SJCRH30 (cell line): ENCODE measurements at regions not wholly inside any gene's neighbourhood (a gene's known extent, or its start where the extent isn't known, plus 50 kb on each side); places are given as distances from the start of the nearest gene placed in this dataset.
A peak's percentile ranks its signal among the peaks of the same experiment; 100 is the strongest.

Experiments used
- DNase-seq, 2 experiments: peaks; one replicate each; pipeline ENCODE4 v3.0.0-alpha.2; 2015 to 2020
- H3K27ac ChIP-seq: fragments of 250-450 bp; sonication (Bioruptor Pico); 2 replicates; pipeline ENCODE4 v1.5.1; 2020; ENCODE audit warnings: mild to moderate bottlenecking, moderate library complexity
- H3K27me3 ChIP-seq: fragments of 250-450 bp; sonication (Bioruptor Pico); 2 replicates; pipeline ENCODE4 v1.5.1; 2020; ENCODE audit warnings: mild to moderate bottlenecking, moderate library complexity
- H3K36me3 ChIP-seq: fragments of 250-450 bp; sonication (Bioruptor Pico); 2 replicates; pipeline ENCODE4 v1.5.1; 2020; ENCODE audit warnings: mild to moderate bottlenecking, moderate library complexity
- H3K4me1 ChIP-seq: fragments of 250-450 bp; sonication (Bioruptor Pico); 2 replicates; pipeline ENCODE4 v1.5.1; 2020; ENCODE audit warnings: mild to moderate bottlenecking, moderate library complexity
- H3K4me3 ChIP-seq: fragments of 250-450 bp; sonication (Bioruptor Pico); 2 replicates; pipeline ENCODE4 v1.5.1; 2020; ENCODE audit warnings: mild to moderate bottlenecking, moderate library complexity
- H3K9me3 ChIP-seq: fragments of 250-450 bp; sonication (Bioruptor Pico); replicated peaks from 2 replicates; pipeline ENCODE4 v1.5.1; 2020; ENCODE audit warnings: mild to moderate bottlenecking, moderate library complexity

DNA sequence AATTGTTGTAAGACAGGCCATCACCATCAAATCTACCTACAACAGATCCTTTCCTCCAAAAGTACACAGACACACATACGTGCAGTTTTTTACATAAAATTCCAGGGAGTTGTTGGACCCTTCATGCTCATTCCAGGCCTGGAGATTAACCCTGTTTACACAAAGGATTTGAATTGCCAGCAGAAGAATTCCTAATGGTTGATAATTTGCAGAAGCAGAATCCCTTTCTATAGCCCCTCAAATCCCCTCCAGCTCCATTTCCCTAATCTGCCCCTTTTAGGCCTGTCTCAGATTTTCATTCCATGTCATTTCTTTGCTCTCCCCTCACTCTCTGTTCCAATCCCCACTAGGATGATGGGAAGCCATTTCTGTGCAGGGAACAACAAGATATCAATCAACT lies 102.9 kb upstream of the TOX3 start:
- no peak overlapping the region for H3K27ac ChIP-seq
- H3K9me3 ChIP-seq, result no peaks in the 10 kb centered on the region
- H3K4me3 ChIP-seq, result no peak overlapping the region
- H3K36me3 ChIP-seq, result no peaks in the 10 kb centered on the region
- no peaks in the 10 kb centered on the region for H3K4me1 ChIP-seq
- no peak for DNase-seq
- no peaks in the 10 kb centered on the region for H3K27me3 ChIP-seq

DNA sequence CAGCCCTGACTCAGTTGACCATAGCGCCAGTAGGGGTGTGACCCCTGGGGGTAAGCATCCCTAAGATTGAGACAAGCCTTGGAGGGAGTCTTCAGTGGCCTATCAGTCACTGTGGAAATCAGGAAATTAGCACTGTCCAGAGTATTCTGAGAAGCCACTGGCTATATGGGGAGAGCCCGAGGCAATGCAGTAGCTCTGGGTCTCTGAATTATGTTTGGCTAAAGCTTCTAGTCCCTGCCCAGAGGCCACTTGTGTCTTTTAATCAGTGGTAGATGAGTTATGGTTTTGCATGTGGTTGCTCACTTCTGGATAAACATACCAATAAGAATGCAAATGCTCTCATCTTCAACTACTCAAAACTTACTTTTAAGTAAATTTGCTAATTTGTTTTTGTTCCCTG lies 100.6 kb upstream of the TOX3 start:
- H3K9me3 ChIP-seq, result no peaks in the 10 kb centered on the region
- no peaks in the 10 kb centered on the region for H3K4me1 ChIP-seq
- H3K4me3 ChIP-seq, result no peak overlapping the region
- DNase-seq, result no peak
- no peaks in the 10 kb centered on the region for H3K27me3 ChIP-seq
- H3K36me3 ChIP-seq, result no peaks in the 10 kb centered on the region
- no peak overlapping the region for H3K27ac ChIP-seq

DNA sequence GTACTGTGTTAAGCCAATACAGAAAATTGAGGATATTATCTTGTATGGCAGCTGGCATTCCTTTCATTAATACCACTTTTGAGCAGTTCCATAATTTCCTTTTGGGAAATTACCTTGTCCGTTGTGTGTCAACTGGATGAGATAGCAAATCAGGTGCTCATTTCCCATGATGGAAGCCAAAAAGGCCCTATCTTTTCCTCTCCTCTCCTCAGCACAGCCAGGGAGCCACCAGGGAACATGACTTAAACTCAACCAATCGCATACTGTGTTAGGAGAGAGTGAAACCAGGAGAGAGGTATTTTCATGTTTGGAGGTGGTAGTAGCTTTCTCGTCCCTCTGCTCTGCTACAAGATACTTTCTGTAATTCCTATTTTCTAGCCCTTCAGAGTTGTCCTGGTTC lies 96.1 kb upstream of the TOX3 start:
- no peaks in the 10 kb centered on the region for H3K27me3 ChIP-seq
- no peak overlapping the region for H3K27ac ChIP-seq
- H3K36me3 ChIP-seq, result no peaks in the 10 kb centered on the region
- no peaks in the 10 kb centered on the region for H3K9me3 ChIP-seq
- H3K4me1 ChIP-seq, result no peaks in the 10 kb centered on the region
- no peak overlapping the region for H3K4me3 ChIP-seq
- DNase-seq, result no peak

DNA sequence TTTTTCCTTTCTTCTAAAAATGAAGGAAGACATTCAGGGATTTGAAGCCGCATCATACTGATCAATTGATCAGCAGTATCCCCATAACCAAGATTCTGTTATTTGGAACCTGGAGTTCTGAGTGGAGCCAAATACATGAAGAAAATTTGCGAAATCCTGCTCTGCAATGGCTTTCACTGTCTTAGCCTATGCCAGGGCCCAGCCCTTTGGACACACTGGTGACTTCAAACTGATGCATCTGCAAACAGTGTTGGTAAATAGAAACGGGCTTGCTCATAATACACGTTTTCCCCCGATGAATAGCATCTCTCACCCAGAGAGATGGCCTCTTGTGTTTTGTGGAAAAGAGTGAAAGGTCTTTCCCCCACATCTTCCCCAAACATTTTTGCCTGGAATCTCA lies 87.6 kb upstream of the TOX3 start:
- no peaks in the 10 kb centered on the region for H3K27me3 ChIP-seq
- H3K9me3 ChIP-seq, result no peaks in the 10 kb centered on the region
- DNase-seq, result no peak
- no peak overlapping the region for H3K4me3 ChIP-seq
- no peaks in the 10 kb centered on the region for H3K4me1 ChIP-seq
- no peaks in the 10 kb centered on the region for H3K36me3 ChIP-seq
- H3K27ac ChIP-seq, result no peak overlapping the region

DNA sequence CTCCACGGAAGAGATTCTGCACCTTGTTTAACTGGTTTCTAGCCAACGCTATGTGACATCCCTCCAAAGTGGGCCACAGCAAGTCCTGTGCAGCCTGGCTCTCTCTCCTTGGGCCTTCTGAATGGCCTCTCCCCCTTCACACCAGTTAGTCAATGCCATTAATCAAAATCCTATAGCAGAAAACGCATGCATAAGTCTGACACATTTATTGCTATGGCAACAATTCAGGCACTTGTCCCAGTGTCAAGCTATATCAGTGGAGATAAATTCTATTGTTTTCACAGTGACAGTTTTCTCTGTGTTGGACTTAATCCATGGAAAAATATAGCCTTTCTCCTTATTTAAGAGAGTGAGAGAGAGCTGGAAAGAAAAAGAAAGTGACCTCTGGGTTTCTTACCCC lies 87.2 kb upstream of the TOX3 start:
- Histone ChIP-seq H3K4me1 (no peaks in the 10 kb centered on the region), H3K4me3 (no peak overlapping the region), H3K27ac (no peak overlapping the region), H3K27me3 (no peaks in the 10 kb centered on the region), H3K36me3 (no peaks in the 10 kb centered on the region), H3K9me3 (no peaks in the 10 kb centered on the region)
- no peak for DNase-seq

DNA sequence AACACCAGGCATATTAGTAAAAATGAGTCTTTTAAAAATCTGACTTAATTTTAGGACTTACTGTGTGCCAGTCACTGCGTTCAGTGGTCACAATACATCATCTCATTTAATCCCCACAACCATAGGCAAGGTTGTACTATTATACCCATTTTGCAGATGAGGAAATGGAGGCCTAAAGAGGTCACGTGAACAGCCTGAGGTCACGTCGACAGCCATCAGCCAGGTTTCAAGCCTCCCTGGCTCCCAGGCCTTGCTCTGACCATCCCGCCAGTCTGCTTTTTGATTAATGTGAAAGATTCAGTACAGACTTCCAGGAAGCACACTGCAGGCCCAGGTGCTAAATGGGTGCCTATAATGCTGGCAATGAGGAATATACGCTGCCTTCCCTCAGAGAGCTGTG lies 86.3 kb upstream of the TOX3 start:
- Histone ChIP-seq H3K4me1 (no peaks in the 10 kb centered on the region), H3K36me3 (no peaks in the 10 kb centered on the region), H3K27ac (no peak overlapping the region), H3K9me3 (no peaks in the 10 kb centered on the region), H3K27me3 (no peaks in the 10 kb centered on the region), H3K4me3 (no peak overlapping the region)
- no peak for DNase-seq

DNA sequence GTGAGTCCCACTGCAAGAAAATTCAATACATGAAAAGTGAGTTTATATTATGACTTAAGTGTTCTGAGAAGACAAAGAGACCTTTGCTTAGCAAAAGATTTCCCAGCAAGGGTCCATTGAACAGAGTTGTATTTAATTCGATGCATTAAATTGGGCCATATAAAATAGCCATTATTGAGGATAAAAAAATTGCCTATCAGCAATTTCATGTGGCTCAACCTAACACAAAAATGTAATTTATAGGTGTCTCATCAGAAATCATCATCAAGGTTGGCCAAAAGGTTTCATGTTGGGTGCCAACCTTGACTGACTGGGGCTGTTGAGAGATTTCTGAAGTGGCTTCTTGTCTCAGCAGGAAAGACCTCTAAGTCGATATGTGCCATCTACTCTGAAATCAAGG lies 84.8 kb upstream of the TOX3 start:
- Histone ChIP-seq H3K4me1 (no peaks in the 10 kb centered on the region), H3K36me3 (no peaks in the 10 kb centered on the region), H3K4me3 (no peak overlapping the region), H3K27ac (no peak overlapping the region), H3K9me3 (no peaks in the 10 kb centered on the region), H3K27me3 (no peaks in the 10 kb centered on the region)
- DNase-seq, result no peak

DNA sequence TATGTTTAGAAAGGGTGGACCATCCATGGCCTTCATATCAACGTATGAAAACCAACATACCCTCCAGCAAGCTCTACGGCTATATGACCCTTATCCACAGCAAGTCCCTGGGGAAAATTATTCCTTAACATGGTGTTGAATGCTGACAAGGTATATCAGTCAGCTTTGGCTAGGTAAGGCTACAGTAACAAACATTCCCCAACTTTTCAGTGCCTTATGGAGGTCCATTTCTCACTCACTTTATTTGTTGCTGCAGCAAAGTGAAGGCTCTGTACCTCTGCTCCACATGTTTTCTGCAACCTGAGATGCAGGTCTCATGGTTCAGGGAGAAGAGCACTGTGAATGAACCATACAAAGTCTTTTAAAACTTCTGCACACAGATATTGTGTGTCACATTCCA lies 83.8 kb upstream of the TOX3 start:
- Histone ChIP-seq H3K36me3 (no peaks in the 10 kb centered on the region), H3K4me1 (no peaks in the 10 kb centered on the region), H3K27me3 (no peaks in the 10 kb centered on the region), H3K27ac (no peak overlapping the region), H3K9me3 (no peaks in the 10 kb centered on the region), H3K4me3 (no peak overlapping the region)
- DNase-seq, result no peak

DNA sequence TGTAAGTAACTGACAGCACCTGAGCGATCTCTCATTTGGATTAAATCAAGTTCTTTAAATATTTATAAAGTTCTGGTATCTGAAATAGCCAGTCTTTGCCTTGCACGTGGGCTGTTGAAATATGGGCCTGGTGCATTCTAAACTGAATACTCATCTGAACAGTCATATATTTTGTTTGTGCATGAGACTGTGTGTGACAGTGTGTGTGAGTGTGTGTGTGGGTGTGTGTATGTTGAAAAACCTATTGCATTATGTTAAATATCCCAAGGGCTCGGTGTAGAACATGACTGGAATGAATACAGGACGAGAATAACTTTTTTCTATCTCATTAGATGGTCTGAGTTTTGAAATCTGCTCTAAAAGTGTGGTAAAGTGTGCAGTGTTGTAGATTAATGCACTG lies 82.4 kb upstream of the TOX3 start:
- Histone ChIP-seq H3K4me1 (no peaks in the 10 kb centered on the region), H3K36me3 (no peaks in the 10 kb centered on the region), H3K27me3 (no peaks in the 10 kb centered on the region), H3K9me3 (no peaks in the 10 kb centered on the region), H3K27ac (no peak overlapping the region), H3K4me3 (no peak overlapping the region)
- no peak for DNase-seq

DNA sequence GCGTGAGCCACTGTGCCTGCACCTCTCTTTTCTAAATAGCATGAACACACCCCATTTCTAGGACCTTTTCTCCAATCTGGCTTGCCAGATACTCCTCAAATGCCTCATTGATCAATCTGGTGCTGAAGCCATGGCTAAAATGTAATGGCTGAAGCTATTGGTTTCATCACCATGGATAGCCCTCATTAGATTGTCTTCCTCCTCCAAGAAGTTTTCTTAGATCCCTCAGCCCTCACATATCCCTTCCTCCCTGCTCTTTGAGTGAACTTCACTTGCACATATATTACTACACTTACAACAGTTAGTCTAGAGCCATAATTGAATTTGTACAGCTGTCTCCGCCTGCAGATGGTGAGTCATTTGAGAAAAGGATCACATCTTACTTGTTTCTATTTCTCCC lies 77.9 kb upstream of the TOX3 start:
- no peaks in the 10 kb centered on the region for H3K36me3 ChIP-seq
- H3K27ac ChIP-seq, result no peak overlapping the region
- no peaks in the 10 kb centered on the region for H3K27me3 ChIP-seq
- H3K4me3 ChIP-seq, result no peak overlapping the region
- peak in 1 of 2 experiments; percentile 7 for DNase-seq
- no peaks in the 10 kb centered on the region for H3K4me1 ChIP-seq
- H3K9me3 ChIP-seq, result no peaks in the 10 kb centered on the region

DNA sequence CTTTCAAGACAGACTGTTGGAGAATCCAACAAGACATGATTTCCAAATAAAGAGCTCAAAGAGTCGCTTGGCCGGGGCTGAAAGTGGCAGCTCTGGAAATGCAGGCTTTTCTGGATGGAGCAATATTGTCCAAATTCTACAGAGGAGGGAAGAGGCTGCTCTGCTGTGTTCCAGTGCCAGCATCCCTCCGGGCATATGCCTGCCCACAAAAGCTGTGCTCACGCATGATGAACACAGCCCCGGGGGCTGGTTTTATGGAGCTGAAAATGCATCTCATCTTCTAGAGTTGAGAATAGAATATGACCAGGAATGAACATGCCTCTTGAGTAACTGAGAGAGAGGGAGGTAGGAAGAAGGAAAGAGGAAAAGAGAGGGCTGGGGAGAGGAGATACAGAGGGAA lies 74.7 kb upstream of the TOX3 start:
- H3K27ac ChIP-seq, result no peak overlapping the region
- H3K9me3 ChIP-seq, result no peaks in the 10 kb centered on the region
- no peak for DNase-seq
- no peaks in the 10 kb centered on the region for H3K36me3 ChIP-seq
- no peaks in the 10 kb centered on the region for H3K4me1 ChIP-seq
- no peak overlapping the region for H3K4me3 ChIP-seq
- no peaks in the 10 kb centered on the region for H3K27me3 ChIP-seq

DNA sequence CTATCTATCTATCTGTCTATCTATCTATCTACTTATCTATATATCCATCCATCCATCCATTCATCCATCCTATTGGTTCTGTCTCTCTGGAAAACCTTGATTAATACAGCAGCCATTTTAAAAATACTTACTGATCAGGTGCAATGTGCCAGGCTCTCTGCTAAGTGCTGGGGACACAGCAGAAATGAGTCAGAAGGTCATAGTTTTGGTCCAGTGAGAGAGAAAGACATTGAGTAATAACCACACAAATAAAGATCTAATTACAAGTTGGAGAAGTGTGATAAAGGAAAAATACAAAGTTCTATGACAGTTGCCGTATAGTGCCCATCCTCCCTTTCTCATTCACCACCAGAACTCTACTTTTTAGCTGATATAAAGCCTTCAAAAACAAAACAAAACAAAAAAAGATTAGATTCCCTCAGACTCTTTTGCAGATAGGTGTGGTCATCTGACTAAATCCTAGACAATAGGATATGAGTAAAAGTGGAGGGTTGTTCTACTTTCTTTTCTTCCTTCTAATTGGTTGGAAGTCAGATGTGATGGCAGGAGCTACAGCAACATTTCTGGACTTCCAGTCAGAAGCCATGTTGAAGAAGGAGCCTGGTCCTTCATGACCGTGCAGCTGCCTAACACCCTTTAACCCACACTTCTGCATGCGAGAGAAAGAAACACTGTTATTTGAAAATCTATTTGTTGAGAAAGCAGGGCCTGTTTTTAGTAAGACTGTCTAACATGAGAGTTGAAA lies 72.0 kb upstream of the TOX3 start:
- no peak for DNase-seq
- Histone ChIP-seq H3K27ac (no peak overlapping the region), H3K4me3 (no peak overlapping the region), H3K9me3 (no peaks in the 10 kb centered on the region), H3K27me3 (no peaks in the 10 kb centered on the region), H3K36me3 (no peaks in the 10 kb centered on the region), H3K4me1 (no peaks in the 10 kb centered on the region)

DNA sequence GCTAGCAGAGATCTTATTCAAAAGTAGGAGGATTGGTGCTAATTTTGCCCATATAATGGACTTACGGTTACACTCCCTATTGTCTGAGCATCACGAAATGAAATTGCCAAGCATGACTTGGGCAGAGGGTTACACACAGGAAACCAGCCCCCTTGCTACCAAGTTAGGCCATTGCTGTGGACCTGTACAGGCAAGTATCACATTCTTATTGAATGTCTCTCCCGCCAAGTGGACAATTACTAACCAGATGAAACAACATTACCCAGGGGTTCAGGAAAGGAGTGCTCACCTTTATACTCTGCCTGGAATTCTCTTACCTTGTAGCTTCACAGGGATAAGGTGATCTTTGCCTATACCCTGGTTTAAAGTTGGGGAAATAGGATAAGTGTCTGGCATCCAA lies 70.6 kb upstream of the TOX3 start:
- no peak overlapping the region for H3K27ac ChIP-seq
- no peaks in the 10 kb centered on the region for H3K27me3 ChIP-seq
- no peak overlapping the region for H3K4me3 ChIP-seq
- H3K4me1 ChIP-seq, result no peaks in the 10 kb centered on the region
- H3K9me3 ChIP-seq, result no peaks in the 10 kb centered on the region
- DNase-seq, result no peak
- H3K36me3 ChIP-seq, result no peaks in the 10 kb centered on the region

DNA sequence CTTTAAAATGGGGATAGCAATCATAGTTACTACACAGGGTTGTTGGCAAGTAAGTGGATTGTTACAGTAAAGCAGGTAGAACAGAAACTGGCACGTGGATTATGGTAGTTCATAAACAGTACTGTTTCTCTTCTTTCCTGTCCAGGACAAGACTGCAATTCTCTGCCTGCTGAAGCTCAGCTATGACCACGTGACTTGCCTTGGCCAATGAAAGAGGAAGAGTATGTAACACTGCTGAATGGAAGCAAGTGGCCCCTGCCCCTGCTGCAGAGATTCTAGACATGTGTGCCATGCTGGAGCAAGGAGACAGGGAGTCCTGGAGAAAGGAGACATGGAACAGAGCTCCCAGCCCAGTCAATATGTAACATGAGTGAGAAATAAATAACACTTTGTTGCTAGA lies 66.6 kb upstream of the TOX3 start:
- H3K4me3 ChIP-seq, result no peak overlapping the region
- no peaks in the 10 kb centered on the region for H3K4me1 ChIP-seq
- peak in 1 of 2 experiments; percentile 18 for DNase-seq
- no peaks in the 10 kb centered on the region for H3K27me3 ChIP-seq
- no peaks in the 10 kb centered on the region for H3K9me3 ChIP-seq
- no peaks in the 10 kb centered on the region for H3K36me3 ChIP-seq
- no peak overlapping the region for H3K27ac ChIP-seq

DNA sequence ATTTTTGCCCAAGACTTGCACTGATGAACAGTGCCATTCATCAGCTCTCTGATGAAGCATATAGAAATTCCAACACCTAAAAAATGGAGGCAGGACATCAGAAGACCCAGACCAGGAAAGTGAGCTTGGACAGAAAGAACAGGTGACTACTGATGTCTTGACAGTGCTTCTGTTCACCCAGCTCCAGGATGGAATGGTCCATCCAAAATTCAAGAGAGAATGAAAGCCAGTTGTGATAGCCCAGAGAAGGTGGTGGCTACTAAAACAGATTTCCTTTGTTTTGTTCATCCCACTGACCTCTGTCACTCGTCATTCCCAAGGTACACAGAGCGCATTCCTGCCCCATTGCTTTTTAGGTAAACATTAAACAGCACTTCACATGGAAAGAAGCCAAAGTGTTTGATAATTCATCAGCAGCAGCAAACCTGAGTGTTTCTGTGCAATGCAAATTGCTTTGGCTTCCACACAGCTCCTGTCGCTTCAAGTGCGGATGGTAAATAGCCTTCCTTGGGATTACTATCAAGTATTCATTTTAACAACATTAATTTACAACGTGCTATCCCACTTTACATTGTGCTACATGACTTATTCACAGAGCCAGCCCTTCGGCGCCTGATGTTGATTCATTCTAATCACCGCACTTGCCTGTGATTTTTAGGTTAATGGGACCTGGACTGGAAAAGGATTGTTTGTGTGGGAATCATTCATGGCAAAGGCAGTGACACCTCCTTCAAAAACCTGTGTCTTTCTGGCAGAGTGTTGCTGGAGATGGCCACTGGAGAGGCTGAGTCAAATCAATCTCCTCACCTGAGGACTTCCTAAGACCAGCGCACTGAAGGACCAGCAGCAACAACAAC lies 65.1 kb upstream of the TOX3 start:
- H3K27me3 ChIP-seq, result no peaks in the 10 kb centered on the region

DNA sequence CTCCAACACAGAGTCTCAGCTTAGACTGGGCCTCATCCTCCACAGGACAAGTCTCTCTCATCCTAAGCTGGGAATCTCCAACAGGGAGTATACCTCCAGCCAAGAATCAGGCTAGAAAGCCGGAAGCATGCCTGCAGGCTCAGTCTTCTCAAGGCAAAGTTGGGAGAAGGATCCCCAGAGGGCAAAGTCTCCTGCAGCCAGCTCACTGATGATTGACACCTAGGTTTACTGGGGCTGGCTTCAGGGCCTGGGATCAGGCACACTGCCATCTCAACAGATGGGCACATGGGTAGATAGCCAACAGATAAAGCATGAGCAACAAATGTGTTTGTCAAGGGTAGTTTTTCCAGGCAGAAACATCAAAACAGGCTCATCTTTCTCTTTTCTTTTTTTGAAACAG lies 56.1 kb upstream of the TOX3 start:
- no peaks in the 10 kb centered on the region for H3K4me1 ChIP-seq
- H3K36me3 ChIP-seq, result no peaks in the 10 kb centered on the region
- H3K27me3 ChIP-seq, result no peaks in the 10 kb centered on the region
- H3K27ac ChIP-seq, result no peak overlapping the region
- DNase-seq, result no peak
- H3K4me3 ChIP-seq, result no peak overlapping the region
- H3K9me3 ChIP-seq, result no peaks in the 10 kb centered on the region

More for the DNA sequence above, 65.1 kb upstream of the TOX3 start:
- Histone ChIP-seq H3K27ac (no peak overlapping the region), H3K4me1 (no peaks in the 10 kb centered on the region), H3K9me3 (no peaks in the 10 kb centered on the region), H3K4me3 (no peak overlapping the region), H3K36me3 (no peaks in the 10 kb centered on the region)
- DNase-seq, result no peak
